Esophagus muscularis mucosa (tissue), 4 donors: ENCODE measurements at regions not wholly inside any gene's neighbourhood (a gene's known extent, or its start where the extent isn't known, plus 50 kb on each side); places are given as distances from the start of the nearest gene placed in this dataset.

Experiments used
- CTCF ChIP-seq, 3 experiments: fragments of 200-600 bp in 2 of 3; fragments of 450-650 bp in 1 of 3; sonication (generic) in 2 of 3; IDR thresholded peaks; one replicate each; pipeline ENCODE4 v1.5.1; 2017 to 2019; ENCODE audit warnings: antibody characterized with exemption in 3 of 3, mild to moderate bottlenecking in 2 of 3, moderate library complexity in 1 of 3
- EP300 ChIP-seq: sonication (generic); formaldehyde crosslinking; IDR thresholded peaks from one replicate; pipeline ENCODE4 v1.6.1; 2017; ENCODE audit warnings: antibody characterized with exemption
- POLR2A ChIP-seq: fragments of 450-650 bp; IDR thresholded peaks from one replicate; pipeline ENCODE4 v1.6.1; 2017; ENCODE audit warnings: antibody characterized with exemption, moderate library complexity, mild to moderate bottlenecking, low read depth

- TF ChIP-seq POLR2A (no peak), CTCF (IDR thresholded peaks at IDR 0.05) (no peak), EP300 (no peak)
These were observed 845.2 kb upstream of the CDH18 start for GRCh38 chr5:20833081-20833627.
